Mammary epithelial cell (primary cell): ENCODE measurements at regions not wholly inside any gene's neighbourhood (a gene's known extent, or its start where the extent isn't known, plus 50 kb on each side); places are given as distances from the start of the nearest gene placed in this dataset.
"Not testable (repeated sequence)": the region's sequence is repeated elsewhere in the genome, so short reads cannot be mapped to it uniquely, and the experiment has no call there.

ENCODE experiments used
- EZH2 ChIP-seq: IDR thresholded peaks from 2 replicates; pipeline ENCODE4 v1.6.1; 2012; ENCODE audit warnings: low read length, inconsistent platforms, borderline replicate concordance
- TF ChIP-seq, protein P1 (sequence below), 2 donors: IDR thresholded peaks in 1 of 2; conservative IDR thresholded peaks in 1 of 2; 2 replicates each; pipeline ENCODE4 v1.5.1; 2011 to 2012; ENCODE audit warnings: inconsistent platforms in 2 of 2, low read length in 2 of 2, mild to moderate bottlenecking in 2 of 2, control low read depth in 1 of 2, low read depth in 1 of 2; ENCODE audit not compliant: insufficient read depth in 1 of 2; ENCODE audit errors: extremely low read depth in 1 of 2

- TF ChIP-seq, protein P1, sequence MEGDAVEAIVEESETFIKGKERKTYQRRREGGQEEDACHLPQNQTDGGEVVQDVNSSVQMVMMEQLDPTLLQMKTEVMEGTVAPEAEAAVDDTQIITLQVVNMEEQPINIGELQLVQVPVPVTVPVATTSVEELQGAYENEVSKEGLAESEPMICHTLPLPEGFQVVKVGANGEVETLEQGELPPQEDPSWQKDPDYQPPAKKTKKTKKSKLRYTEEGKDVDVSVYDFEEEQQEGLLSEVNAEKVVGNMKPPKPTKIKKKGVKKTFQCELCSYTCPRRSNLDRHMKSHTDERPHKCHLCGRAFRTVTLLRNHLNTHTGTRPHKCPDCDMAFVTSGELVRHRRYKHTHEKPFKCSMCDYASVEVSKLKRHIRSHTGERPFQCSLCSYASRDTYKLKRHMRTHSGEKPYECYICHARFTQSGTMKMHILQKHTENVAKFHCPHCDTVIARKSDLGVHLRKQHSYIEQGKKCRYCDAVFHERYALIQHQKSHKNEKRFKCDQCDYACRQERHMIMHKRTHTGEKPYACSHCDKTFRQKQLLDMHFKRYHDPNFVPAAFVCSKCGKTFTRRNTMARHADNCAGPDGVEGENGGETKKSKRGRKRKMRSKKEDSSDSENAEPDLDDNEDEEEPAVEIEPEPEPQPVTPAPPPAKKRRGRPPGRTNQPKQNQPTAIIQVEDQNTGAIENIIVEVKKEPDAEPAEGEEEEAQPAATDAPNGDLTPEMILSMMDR (conservative IDR thresholded peaks at IDR 0.05 in 1 of 2, IDR thresholded peaks at IDR 0.05 in 1 of 2; ENCODE audit: extremely low read depth in 1 of 2, insufficient read depth in 1 of 2, low read depth in 1 of 2, low read length in 2 of 2), result not testable (repeated sequence)
- not testable (repeated sequence) for TF ChIP-seq EZH2
Measured at GRCh38 chr18:15026041-15026440, 278.1 kb downstream of the ANKRD30B start.
